ENCODE measurements at regions not wholly inside any gene's neighbourhood (a gene's known extent, or its start where the extent isn't known, plus 50 kb on each side); places are given as distances from the start of the nearest gene placed in this dataset.

- DNase-seq: no peak
Measured at GRCh38 chr7:106196460-106197021, 84.4 kb upstream of the SYPL1 start.

GRCh38 chr7:106193661-106194060 lies 81.5 kb upstream of the SYPL1 start:
- DNase-seq: no peak

- no peak for DNase-seq
Measured at GRCh38 chr7:106190589-106191330, 78.6 kb upstream of the SYPL1 start.

- DNase-seq: no peak
Measured at GRCh38 chr7:106187613-106188350, 75.7 kb upstream of the SYPL1 start.

- no peak for DNase-seq
Measured at GRCh38 chr7:106185719-106186118, 73.6 kb upstream of the SYPL1 start.

- no peak for DNase-seq
Measured at GRCh38 chr7:106183952-106184351, 71.8 kb upstream of the SYPL1 start.

GRCh38 chr7:106182904-106183303 lies 70.8 kb upstream of the SYPL1 start:
- no peak for DNase-seq

- DNase-seq: no peak
Measured at GRCh38 chr7:106181658-106182265, 69.7 kb upstream of the SYPL1 start.

- no peak for DNase-seq
Measured at GRCh38 chr7:106180721-106181120, 68.6 kb upstream of the SYPL1 start.

GRCh38 chr7:106179256-106179655 lies 67.1 kb upstream of the SYPL1 start:
- DNase-seq: no peak

GRCh38 chr7:106178593-106179134 lies 66.6 kb upstream of the SYPL1 start:
- DNase-seq: peak; percentile 43

GRCh38 chr7:106177738-106178592 lies 65.9 kb upstream of the SYPL1 start:
- DNase-seq: peak; percentile 97

- DNase-seq: peak; percentile 23
Measured at GRCh38 chr7:106177300-106177690, 65.2 kb upstream of the SYPL1 start.

- peak; percentile 80 for DNase-seq
Measured at GRCh38 chr7:106176414-106177299, 64.5 kb upstream of the SYPL1 start.

GRCh38 chr7:106175507-106175906 lies 63.4 kb upstream of the SYPL1 start:
- no peak for DNase-seq

GRCh38 chr7:106170651-106171050 lies 58.5 kb upstream of the SYPL1 start:
- DNase-seq: no peak

GRCh38 chr7:106169821-106170610 lies 57.9 kb upstream of the SYPL1 start:
- DNase-seq: no peak

GRCh38 chr7:106167439-106168136 lies 55.5 kb upstream of the SYPL1 start:
- no peak for DNase-seq

GRCh38 chr7:106166651-106167342 lies 54.7 kb upstream of the SYPL1 start:
- DNase-seq: peak; percentile 73
